ENCODE measurements at regions not wholly inside any gene's neighbourhood (a gene's known extent, or its start where the extent isn't known, plus 50 kb on each side); places are given as distances from the start of the nearest gene placed in this dataset.

DNA sequence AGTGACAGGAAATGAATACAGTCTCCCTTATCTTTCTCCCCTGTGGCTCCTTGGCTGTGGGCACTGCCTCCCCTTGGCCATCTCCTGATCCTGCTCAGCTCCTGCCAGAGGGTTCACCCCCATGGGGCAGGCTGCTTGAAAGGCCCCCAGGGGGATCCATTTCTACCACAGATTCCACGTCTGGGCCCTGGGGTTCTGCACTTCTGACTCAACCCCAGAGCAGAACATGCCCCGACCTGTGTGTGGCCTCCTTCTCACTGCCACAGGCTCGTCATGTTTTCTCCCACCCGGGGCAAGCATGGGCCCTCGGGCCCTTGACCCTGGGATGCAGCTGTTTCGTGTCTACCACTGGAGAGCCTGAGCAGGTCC, 122.2 kb downstream of the ACKR3 start:
- DNase-seq (ENCODE audit: low spot score) = no peak

DNA sequence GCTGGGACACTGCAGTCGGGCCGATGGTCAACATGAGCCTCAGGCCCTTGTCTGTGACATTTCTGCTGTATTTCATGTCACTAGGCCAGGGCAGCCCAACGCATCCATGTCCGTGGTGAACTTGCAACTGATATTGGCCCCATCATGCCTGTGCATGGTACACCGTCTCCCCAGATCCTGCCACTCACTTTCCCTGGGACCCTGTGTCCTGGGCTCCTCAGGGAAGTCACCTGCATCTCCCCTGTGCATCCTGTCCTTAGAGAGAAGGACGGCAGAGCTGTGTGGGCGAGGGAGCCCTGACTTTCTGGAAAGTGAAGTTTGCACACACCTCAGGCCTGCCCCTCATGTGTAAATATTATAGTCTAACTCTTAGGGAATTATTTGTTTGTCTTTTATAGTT, 123.3 kb downstream of the ACKR3 start:
- DNase-seq (ENCODE audit: low spot score) = no peak

DNA sequence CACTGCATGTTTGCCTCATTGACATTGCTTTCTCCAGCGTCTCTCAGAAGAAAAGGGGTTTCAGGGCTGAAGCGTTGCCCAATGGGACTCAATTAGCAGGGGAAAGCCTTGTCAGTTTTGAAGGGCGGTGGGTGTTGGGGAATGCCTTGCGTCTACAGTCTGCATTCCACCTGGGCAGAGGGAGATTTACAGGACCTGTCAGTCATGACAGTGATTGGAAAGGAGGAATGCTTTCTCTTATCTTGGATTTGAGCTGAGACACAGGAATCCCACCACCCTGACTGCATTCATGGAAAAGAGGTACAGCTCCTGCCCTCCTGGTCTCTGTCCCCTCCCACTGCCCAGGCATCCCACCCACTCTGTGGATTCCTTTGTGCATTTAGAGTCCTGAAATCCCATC, 123.9 kb downstream of the ACKR3 start:
- no peak for DNase-seq (ENCODE audit: low spot score)

DNA sequence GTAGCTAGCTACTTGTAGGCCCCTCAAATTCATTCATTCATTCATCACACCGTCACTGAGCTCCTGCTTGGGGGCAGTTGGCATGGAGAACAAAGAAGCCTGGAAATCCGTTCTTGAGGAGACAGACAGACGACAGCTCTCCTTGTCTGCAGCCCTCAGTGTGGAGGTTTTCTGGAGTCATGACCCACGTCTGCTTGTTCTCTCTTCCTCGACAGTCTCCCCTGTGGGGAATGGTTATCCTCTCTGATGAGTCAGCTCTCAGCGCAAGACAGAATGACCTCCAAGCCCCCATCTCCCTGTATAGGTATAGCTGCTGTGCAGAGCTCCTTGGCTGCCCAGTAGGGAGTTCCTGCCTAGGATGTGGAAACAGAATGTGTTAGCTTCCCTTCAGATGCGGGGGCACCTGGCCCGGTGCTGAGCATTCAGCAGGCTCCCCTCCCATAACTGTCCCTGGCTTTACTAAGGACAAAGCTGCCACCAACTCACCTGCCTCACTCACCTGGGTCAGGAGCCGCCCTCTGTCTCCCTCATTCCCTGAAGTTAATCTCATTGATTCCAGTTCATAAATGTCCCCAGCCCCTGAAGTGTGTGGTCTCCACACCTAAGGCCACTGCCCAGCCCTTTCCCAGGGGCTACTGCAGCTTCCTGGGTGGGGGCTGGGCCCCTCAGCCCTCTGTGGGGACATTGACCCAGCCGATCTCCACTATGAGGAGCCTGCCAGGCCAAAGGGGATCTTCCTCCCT, 124.7 kb downstream of the ACKR3 start:
- DNase-seq (ENCODE audit: low spot score) = no peak

DNA sequence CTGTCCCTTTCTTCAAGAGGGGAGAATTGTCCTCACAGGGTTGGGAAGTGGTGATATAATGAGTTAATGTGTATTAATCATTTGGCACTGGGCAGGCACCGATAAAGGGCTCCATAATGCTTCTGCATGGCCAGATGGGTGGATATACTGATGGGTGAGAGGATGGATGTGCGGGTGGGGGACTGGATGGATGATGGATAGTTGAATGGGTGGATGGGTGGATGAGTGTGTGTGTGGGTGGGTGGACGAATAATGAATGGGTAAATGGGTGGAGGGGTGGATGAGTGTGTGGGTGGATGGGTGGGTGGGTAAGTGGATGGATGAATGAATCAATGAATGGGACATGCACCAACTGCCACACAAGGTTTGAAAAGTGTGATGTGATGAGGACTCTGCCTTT, 127.2 kb downstream of the ACKR3 start:
- DNase-seq (ENCODE audit: low spot score) = no peak

DNA sequence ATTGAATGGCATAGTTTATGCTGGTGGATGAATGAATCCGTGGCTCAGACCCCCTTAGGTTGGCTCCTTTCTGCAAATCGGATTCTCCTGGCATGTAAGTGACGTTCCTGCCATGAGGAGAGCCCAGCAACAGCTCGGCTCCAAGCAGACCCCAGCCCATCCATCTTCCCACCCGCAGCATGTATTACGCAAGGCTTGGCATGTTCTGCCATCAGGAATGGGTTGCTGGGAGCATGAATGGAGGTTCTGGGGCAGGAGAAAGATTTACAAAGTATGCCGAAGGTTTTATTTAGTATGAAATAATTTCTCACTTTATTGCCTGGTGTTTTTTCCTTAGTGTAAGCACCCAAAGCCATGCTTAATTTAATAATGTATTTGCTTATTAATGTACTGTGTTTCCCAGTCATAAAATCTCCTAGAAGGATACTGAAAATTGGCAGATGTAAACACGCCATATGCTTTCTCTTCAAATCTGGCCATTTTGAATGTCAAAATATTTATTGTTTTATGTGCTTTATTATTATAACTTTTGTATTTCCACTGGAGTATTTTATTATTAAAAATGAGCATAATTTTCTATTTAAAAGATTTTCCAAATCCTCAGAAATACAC, 128.5 kb downstream of the ACKR3 start:
- no peak for DNase-seq (ENCODE audit: low spot score)

DNA sequence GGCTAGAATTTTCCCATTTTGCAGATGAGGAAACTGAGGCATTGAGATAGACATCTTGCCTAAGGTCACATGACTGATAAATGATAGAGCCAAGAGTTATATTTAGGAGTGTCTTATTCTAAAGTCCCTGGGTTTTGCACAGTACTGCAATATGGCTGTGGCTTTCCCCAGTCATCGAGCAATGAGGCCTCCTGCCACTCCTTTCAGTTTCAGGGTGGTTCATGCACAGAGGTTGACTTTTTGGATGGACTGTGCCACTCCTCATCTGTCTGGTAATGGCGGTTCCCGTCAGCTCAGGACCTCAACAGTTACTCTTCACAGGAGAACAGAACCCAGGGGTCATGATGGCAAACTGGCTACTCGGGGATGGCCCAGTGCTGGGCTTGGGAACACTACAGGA, 131.1 kb downstream of the ACKR3 start:
- DNase-seq (ENCODE audit: low spot score) = no peak

DNA sequence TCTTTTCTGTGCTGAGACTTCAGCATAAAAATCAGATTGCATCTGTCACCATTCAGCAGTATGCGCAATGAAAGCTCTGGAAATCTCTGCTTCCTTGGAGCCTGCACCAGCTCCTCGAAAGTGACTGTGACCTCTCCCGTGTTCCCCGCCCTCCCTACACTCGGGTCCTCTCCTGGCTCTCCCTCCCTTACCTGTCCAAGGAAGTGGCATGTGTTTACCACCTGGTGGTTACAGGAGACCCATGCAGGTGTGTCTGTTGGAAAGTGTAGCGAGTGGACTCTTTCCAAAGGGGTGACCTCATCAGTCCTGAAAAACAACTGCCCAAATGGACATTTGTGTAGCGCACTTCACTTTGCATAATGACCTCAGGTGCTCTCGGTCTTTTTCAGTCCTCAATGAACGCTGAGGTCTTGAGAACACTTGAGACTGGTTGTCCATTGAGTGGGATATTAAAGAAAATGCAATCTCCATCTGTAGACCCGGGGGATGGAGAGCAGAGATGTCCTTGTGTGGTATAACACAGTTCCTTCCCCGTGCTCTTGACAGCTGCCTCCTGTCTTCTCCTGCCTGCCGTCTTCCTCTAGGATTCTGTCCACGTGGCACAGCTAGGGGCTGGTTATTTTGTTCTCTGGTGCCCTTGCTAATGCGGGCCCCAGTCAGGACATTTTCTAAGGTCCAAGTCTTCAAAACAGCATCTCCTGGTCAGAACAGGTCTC, 133.2 kb downstream of the ACKR3 start:
- DNase-seq (ENCODE audit: low spot score) = no peak

DNA sequence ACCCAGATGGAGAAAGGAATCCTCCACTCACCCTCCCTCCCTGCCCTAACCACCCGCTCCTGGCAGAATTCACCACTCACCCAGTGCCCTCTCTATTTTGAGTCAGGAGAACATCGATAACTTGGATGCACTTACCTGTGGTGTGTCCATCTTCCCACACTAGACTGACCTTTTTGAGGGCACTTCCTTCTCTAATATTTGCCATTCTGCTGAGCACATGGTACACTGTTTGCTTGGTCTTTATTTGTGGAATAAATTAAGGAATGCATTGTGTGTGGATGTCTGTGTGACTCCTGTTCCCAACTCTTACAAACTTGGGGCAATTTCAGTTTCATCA, 133.7 kb downstream of the ACKR3 start:
- no peak for DNase-seq (ENCODE audit: low spot score)

DNA sequence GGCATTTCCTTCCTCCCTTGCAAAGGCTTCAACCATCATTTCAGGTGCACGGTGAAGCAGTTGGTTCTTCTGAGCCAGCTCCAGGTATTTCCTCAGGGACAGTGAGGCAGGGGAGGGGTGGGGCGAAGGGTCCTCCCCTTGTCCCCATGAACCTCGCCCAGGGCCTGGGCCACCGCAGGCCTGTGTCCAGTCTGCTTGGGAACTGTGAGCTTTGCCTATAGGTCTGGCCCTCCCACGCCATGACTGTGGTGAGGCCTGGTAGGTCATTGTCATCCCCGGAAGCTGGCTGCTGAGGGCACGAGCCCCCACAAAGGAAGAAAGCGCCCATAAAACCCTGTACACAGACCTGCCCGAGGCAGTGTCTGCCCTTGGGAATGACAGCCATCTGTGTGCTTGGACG, 134.3 kb downstream of the ACKR3 start:
- no peak for DNase-seq (ENCODE audit: low spot score)

DNA sequence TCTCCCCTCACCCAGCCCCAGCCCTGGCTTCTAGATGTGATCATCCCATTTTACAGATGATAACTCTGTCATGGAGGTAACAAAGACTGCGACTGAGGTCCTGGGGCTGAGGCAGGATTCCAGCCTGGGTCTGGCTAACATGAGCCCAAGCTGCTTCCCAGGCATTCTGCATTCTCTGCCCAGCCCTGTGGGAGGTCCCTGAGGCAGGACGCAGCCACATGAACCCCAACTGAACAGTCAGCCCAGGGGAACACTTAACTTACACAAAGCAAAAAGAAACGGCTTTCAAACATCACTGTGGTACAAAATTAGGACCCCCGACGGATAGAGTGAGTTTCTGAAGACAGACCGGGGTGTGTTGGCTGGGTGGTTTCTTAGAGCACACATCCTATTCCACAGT, 135.3 kb downstream of the ACKR3 start:
- DNase-seq (ENCODE audit: low spot score) = no peak

DNA sequence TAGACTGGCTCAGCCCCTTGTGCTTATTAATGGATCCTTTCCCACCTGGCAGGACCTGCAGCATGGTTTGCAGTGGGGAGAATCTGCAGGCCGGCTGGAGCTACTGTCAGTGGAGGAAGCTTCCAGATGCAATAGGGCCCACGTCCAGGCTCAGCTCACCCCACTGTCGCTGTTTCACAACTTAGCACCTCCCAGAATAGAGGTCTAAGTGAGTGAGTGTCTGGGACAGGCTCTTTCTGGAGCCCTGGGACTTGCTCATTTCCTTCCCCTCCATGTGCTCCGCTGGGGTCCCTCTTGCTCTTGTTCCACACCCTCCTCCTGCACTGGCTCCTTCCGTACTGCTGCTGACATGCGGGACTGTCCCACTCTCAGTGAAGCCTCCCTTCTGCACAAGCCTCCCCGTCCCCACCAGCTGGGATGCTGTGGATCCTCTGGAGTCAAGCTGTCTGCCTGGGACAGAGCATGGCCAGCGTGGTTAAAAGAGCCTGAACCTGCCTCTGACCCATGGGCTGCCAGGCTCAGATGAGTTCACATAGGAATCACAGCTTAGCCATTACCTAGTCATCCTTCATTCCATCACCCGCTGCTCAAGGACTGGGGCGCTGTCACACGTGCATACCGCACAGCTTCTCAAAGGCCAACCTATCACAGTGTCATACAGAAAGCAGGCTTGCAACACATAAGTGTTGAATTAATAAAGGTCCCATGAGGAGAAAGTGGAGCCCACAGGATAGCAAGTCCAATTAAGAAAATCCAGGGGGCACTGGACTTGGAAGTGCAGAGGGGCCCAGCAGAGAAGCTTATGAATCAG, 135.9 kb downstream of the ACKR3 start:
- no peak for DNase-seq (ENCODE audit: low spot score)

DNA sequence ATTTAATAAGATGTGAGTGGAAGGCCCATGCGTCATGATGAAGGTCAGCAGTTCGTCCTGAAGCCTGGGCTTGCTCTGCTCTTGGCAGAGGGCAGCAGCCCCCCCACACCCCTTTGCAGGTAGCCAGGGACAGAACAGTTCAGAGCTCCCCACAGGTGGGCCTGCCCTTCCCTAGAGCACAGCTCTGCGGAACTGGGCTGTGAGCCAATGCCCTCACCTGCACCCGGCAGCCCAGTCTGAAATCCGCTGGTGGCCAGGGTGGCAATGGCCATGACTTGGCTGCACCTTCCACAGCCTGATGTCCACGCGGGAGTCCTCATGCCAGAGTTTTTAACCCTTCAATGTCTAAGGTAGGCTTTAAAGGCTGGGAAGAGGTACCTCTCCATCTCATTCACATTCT, 136.7 kb downstream of the ACKR3 start:
- DNase-seq (ENCODE audit: low spot score) = peak; percentile 30

DNA sequence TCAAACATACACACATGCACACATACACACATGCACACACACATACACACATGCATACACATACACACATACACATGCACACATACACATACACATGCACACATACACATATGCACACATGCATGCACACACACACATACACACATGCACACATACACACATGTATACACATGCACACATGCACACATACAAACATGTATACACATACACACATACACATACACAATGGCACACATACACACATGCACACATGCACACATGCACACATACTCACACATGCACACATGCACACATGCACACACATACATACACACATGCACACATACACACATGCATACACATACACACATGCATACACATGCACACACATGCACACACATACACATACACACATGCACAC, 137.2 kb downstream of the ACKR3 start:
- DNase-seq (ENCODE audit: low spot score) = no peak

DNA sequence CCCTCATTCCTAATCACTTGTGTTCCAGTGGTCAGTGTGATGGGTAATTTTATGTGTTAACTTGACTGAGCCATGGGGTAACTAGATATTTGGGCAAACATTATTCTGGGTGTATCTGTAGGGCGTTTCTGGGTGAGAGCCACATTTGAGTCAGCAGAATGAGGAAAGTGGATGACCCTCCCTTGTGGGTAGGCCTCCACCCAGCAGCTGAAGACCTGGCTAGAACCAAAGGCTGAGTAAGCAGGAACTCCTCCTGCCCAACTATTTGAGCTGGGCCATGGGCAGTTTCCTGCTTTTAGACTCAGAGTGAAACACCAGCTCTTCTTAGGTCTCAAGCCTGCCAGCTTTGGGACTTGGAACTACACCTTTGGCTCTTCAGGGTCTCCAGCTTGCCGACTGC, 141.8 kb downstream of the ACKR3 start:
- DNase-seq (ENCODE audit: low spot score) = no peak

DNA sequence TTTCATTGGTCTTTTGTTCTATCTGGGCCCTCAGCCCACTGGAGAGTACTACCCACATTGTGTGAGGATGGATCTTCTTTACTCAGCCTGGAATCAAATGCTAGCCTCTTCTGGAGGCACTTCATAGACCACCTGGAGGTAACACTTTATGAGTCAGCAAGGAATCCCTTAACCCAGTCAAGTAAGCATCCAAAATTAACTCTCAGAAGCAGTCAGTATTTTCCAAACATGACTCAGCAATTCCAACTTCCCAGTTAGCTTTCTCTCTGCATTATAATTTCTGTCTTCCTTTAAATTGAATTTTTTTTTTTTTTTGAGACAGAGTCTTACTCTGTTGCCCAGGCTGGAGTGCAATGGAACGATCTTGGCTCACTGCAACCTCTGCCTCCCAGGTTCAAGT, 142.7 kb downstream of the ACKR3 start:
- no peak for DNase-seq (ENCODE audit: low spot score)

DNA sequence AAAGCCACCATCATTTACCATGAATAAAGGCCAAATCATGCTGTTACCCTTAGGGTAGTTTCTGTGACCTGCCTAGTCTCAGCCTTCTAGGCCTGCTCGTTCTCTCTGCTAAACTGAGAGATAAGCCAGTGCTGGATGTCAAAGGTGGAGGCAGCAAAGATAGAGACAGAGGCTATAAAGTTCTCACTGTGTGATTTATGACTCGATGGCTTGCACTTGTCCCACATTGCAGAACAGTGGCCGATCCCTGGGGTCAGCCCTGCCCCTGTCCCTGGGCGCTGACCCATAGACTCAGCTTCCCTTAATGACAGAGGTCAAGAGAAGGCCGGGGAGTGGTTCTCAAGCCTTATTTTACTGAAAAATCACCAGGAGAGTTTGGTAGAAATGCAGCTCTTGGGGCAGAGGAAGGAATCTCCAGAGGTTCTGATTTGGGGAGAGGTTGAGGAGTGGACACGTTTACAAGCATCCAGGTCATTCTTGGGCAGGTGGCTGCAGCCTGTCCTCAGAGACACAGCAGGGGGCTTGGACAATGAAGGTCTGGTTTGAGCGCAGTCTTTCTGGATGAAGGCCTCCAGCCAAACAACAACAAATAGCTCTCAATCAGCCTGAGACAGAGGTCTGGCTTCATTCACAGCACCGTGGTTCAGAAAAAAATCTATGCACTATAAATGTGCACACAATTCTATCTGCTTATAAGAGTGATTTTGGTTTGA, 143.5 kb downstream of the ACKR3 start:
- no peak for DNase-seq (ENCODE audit: low spot score)

DNA sequence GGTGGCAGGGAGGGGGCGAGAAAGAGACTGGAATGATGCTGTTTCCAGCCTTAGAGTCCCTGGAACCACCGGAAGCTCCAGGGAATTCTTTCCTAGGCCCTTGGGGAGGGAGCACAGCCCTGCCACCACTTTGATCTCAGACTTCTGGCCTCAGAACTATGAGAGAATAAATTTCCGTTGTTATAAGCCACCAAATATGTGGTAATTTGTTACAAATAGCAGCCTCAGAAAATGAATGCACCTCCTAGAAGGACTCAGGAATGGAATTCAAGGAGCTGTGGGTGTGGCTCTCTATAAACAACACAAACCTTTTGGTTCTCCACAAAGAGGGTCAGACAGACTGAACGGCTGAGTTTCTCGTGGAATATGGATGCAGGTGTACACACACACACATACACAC, 144.5 kb downstream of the ACKR3 start:
- no peak for DNase-seq (ENCODE audit: low spot score)

DNA sequence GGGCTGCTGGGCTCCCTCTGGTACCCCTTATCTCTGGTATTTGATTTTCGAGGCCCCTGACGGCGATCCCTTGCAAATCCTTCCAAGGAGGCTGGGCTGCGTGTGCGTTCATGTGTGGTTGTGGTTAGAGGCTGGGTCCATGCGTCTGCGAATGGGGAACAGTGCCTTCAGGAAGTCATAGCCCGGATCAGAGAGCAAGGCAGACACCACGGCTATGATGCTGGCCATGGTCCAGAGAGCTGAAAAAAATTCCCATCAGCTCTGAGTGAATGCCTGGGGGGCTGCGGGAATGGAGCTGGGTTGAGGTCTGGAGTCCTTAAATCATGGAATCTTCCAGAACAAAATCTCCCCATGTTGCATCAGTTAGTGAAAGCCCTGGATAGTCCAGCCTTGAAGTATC, 145.5 kb downstream of the ACKR3 start:
- no peak for DNase-seq (ENCODE audit: low spot score)

DNA sequence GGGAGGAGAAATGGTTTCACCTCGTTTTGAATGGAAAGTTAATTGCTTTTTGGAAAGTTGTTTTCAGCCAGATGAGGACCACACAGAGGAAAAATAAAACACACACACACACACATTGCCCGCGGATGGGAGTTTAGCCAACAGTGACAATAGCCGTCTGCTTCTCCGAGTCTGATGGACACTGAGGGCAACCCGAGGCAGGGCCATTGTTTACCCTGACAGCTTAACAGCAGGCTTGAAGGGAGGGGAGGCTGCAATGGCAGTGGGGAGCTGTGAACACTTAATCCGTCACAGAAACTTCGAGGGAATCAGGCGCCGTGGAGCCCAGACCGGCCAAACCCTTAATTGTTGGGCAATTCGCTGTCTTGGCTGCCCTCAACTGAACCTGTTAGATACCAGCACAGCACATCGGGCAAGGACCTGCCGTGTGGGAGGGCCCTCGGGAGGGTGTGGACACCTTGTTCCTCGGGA, 145.9 kb downstream of the ACKR3 start:
- DNase-seq (ENCODE audit: low spot score) = no peak

DNA sequence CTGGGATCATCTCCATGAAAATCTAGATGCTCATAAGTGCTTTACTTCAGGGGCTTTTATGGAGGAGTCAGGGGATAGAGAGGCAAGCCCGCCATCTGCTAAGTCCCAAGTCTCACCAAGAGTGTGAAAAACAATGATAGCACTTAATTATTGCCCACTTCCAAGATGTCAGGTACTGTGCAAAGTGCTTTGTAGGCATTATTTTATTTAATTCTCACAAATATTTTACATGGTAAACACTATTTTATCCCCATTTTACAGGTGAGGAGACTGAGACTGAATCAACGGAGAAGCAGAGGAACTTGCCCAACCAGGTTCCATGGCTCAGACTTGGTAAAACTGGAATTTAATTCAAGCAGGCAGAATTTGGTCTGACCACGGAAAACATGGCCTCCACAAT, 147.5 kb downstream of the ACKR3 start:
- no peak for DNase-seq (ENCODE audit: low spot score)

DNA sequence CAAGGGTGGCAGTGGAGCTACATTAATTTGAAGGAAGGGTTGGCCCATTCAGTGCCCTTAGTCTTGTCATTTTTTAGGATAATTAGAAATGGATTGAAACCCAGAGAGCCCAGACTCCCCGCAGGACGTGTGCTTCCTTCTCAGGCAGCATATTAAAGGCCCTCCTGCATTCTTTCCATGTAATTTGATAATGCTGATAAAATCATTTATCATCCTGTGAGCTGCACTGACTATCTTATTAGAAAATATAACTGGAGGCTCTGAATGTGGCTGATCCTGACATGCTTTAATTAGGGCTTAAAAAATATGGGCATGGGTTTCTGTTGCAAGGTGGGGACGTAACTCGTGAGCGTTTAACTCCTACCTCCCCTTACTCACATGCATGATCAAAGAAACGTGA, 148.1 kb downstream of the ACKR3 start:
- DNase-seq (ENCODE audit: low spot score) = no peak

Measured in cerebellar cortex (tissue), 1 donor.